ENCODE measurements at regions not wholly inside any gene's neighbourhood (a gene's known extent, or its start where the extent isn't known, plus 50 kb on each side); places are given as distances from the start of the nearest gene placed in this dataset.
"Not testable (repeated sequence)": the region's sequence is repeated elsewhere in the genome, so short reads cannot be mapped to it uniquely, and the experiment has no call there.

DNA sequence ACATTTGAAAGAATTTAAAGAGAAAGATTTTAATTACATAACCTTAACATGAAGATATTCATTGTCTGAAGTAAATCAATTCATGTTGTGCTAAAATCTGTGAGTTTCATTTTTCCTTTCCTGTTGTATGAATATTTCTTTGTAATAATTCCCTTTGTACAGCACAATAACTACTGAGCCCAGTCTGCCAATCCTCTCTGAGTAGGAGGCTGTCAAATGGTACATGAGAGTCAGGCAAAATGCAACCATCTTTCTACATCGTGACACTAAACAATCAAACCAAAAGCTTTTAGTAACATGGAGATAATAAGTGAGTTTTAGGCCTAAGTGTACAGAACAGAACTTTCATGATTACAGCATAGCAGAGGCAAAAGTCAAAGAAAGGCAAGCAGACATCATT lies 165.5 kb downstream of the PLPPR4 start:
- in situ Hi-C loops (cut with HindIII; ENCODE audit: low pct_ligation_motif_present, low sequenced_read_pairs) = no loop called here
- H3K4me3 ChIP-seq (ENCODE audit: low read depth, low read length) = no peak overlapping the region
- TF ChIP-seq, protein P1, sequence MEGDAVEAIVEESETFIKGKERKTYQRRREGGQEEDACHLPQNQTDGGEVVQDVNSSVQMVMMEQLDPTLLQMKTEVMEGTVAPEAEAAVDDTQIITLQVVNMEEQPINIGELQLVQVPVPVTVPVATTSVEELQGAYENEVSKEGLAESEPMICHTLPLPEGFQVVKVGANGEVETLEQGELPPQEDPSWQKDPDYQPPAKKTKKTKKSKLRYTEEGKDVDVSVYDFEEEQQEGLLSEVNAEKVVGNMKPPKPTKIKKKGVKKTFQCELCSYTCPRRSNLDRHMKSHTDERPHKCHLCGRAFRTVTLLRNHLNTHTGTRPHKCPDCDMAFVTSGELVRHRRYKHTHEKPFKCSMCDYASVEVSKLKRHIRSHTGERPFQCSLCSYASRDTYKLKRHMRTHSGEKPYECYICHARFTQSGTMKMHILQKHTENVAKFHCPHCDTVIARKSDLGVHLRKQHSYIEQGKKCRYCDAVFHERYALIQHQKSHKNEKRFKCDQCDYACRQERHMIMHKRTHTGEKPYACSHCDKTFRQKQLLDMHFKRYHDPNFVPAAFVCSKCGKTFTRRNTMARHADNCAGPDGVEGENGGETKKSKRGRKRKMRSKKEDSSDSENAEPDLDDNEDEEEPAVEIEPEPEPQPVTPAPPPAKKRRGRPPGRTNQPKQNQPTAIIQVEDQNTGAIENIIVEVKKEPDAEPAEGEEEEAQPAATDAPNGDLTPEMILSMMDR (IDR thresholded peaks at IDR 0.05; ENCODE audit: low read depth, low read length, missing control alignments) = no peak

DNA sequence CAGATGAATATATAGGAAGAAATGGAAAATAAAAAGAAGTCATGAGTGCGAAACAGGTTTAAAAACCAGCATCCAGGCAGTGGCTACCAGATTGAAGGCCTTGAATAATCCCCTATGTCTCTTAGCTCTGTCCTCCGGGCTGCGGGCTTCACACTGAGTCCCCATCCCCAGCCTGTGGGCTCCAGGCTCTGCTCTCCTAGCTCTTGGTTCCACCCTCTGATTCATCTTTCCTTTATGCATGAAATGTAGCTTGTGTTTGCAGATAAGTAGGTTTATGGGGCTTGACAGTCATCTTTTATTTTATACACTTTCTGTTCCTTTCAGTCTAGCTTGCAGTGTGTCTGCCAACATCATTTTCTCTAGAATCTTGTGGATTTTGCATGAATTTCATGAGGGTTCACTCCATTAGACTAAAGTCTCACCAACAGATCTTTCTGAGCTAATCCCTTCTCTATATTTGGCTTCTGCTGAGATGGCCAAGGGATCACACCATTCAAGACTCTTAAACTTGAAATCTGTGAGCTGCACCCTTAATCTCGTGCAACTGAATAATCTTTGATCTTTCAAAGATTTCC lies 174.5 kb downstream of the PLPPR4 start:
- H3K4me3 ChIP-seq (ENCODE audit: low read depth, low read length) = no peak overlapping the region
- TF ChIP-seq, protein P1 (IDR thresholded peaks at IDR 0.05; ENCODE audit: low read depth, low read length, missing control alignments) = no peak
- no peaks in the 10 kb centered on the region for H3K36me3 ChIP-seq (replicated peaks)
- in situ Hi-C loops (cut with HindIII; ENCODE audit: low pct_ligation_motif_present, low sequenced_read_pairs) = no loop called here
- H3K27me3 ChIP-seq (replicated peaks) = no peaks in the 10 kb centered on the region
- no peak overlapping the region for H3K27ac ChIP-seq
- peak; percentile 17 for DNase-seq

More for the DNA sequence above, 165.5 kb downstream of the PLPPR4 start:
- DNase-seq = no peak
- H3K27ac ChIP-seq = no peak overlapping the region
- H3K36me3 ChIP-seq (replicated peaks) = no peaks in the 10 kb centered on the region
- no peaks in the 10 kb centered on the region for H3K27me3 ChIP-seq (replicated peaks)

DNA sequence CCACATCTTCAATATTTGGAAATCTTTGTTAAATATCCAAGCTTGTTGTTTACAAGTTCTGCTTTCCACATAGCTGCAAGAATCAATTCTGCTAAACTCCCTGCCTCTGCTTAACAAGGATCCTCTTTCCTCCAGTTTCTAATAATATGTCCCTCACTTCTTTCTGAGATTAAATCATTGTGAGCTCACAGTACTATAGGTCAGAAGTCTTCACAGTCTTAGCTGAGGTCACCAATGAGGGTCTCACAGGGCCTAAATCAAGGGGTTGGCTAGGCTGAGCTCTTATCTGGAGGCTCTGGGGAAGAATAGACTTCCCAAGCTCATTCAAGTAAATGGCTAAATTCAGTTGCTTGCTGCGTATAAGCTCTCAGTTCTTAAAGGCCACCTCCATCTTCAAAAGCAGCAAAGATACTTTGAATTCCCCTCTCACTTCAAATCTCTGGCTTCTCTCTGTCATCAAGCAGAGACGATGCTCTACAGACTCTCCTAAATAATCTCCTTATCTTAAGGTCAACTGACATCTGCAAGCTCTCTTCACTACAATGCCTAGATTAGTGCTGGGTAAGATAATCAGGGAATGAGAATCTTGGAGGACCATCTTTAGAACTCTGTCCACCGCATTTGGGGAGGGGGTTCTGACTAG lies 175.3 kb downstream of the PLPPR4 start:
- Histone ChIP-seq H3K27me3 (replicated peaks) (no peaks in the 10 kb centered on the region), H3K4me3 (ENCODE audit: low read depth, low read length) (no peak overlapping the region), H3K27ac (no peak overlapping the region), H3K36me3 (replicated peaks) (no peaks in the 10 kb centered on the region)
- in situ Hi-C loops (cut with HindIII; ENCODE audit: low pct_ligation_motif_present, low sequenced_read_pairs) = no loop called here
- TF ChIP-seq, protein P1 (IDR thresholded peaks at IDR 0.05; ENCODE audit: low read depth, low read length, missing control alignments) = no peak
- DNase-seq = no peak

DNA sequence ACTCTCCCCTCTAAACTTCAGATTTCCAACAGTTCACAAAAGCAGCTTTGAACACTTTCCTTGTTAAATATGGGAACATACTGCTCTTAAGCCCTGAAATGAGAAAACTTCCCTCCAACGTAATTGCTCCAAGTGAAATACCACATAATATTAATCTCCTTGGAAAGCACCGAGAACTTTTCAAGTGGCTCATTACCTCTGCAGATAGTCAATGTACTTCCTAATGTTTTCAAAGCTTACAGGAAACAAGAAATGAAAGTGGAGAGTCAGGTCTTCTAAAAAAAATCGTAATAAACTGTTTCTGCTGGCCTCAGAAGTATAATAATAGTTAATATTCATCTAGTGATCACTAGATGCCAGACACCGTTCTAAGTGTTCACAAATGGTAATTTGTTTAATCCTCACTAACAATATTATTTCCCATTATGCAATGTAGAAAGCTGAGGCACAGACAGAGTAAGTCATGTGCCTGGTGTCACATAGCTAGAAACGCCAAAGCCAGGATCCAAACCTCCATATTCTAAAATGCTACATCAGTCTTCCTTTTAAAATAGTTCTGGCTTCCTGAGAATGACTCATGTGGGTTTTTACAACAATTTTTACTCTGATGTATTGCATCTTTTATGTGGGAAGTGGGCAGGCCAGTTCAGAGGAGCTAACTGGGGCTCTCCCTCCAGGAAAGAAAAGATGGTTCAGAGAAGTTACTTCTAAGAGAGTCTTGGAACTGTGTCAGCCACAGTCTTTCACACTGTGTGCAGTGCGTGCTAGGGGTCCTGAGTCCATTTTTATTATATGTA lies 177.2 kb downstream of the PLPPR4 start:
- Histone ChIP-seq H3K4me3 (ENCODE audit: low read depth, low read length) (no peak overlapping the region), H3K27me3 (replicated peaks) (no peaks in the 10 kb centered on the region), H3K36me3 (replicated peaks) (no peaks in the 10 kb centered on the region), H3K27ac (no peak overlapping the region)
- TF ChIP-seq, protein P1 (IDR thresholded peaks at IDR 0.05; ENCODE audit: low read depth, low read length, missing control alignments) = no peak
- in situ Hi-C loops (cut with HindIII; ENCODE audit: low pct_ligation_motif_present, low sequenced_read_pairs) = no loop called here
- peak; percentile 37 for DNase-seq

DNA sequence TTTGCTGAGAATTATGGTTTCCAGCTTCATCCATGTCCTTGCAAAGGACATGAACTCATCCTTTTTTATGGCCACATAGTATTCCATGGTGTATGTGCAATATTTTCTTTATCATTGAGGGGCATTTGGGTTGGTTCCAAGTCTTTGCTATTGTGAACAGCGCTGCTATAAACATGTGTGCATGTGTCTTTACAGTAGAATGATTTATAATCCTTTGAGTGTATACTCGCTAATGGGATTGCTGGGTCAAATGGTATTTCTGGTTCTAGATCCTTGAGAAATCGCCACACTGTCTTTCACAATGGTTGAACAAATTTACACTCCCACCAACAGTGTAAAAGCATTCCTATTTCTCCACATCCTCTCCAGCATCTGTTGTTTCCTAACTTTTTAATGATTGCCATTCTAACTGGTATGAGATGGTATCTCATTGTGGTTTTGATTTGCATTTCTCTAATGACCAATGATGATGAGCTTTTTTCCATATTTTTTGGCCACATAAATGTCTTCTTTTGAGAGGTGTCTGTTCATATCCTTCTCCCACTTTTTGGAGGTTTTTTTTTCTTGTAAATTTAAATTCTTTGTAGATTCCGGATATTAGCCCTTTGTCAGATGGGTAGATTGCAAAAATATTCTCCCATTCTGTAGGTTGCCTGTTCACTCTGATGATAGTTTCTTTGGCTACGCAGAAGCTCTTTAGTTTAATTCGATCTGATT lies 180.1 kb downstream of the PLPPR4 start:
- H3K27ac ChIP-seq; DNase-seq; H3K36me3 ChIP-seq (replicated peaks); H3K4me3 ChIP-seq (ENCODE audit: low read depth, low read length); H3K27me3 ChIP-seq (replicated peaks); in situ Hi-C loops (cut with HindIII; ENCODE audit: low pct_ligation_motif_present, low sequenced_read_pairs): not testable (repeated sequence)

DNA sequence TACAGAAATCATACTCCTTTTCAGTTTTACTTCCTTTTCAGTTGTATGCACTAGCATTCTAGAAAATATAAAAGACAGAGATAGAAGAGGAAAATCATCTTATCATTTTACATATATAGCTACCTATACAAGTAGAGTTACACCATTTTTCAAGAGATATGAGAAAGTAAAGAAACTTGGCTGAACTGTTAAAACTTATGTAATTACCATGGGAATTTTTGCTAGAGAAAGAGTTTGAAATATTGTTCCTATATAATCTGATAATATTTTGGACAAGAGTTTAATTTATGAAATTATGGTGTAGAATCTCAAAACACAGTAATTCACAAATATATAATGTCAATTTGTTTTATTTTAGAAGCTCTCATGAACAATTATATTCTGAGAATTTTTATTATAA lies 180.8 kb downstream of the PLPPR4 start:
- no peaks in the 10 kb centered on the region for H3K27me3 ChIP-seq (replicated peaks)
- H3K36me3 ChIP-seq (replicated peaks) = no peaks in the 10 kb centered on the region
- in situ Hi-C loops (cut with HindIII; ENCODE audit: low pct_ligation_motif_present, low sequenced_read_pairs) = no loop called here
- no peak overlapping the region for H3K4me3 ChIP-seq (ENCODE audit: low read depth, low read length)
- TF ChIP-seq, protein P1 (IDR thresholded peaks at IDR 0.05; ENCODE audit: low read depth, low read length, missing control alignments) = no peak
- DNase-seq = no peak
- no peak overlapping the region for H3K27ac ChIP-seq
